ENCODE measurements at regions not wholly inside any gene's neighbourhood (a gene's known extent, or its start where the extent isn't known, plus 50 kb on each side); places are given as distances from the start of the nearest gene placed in this dataset.

DNA sequence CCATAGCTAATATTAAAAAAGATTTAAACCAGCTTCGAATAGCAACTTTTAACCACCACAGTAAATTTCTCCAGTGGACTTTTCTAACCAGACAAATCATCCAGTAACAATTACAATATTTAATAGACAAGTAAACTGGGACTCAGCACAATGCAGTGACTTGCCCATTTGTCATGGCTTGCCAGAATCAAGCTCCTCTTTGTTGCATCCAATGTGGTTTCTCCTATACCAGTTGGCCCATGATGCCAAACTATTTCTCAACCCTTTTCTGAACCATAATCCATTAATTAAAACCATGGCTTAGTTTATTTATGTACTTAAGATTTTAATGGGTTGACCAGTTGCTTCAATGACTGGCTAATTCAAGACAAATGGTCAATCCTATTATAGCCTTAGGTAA, 64.4 kb downstream of the DIO2 start:
- no peak for DNase-seq (ENCODE audit: low read depth in 2 of 2)
- Histone ChIP-seq H3K27ac (ENCODE audit: insufficient read depth, low read length) (no peak overlapping the region), H3K36me3 (ENCODE audit: control insufficient read depth, insufficient read depth, low read length) (no peaks in the 10 kb centered on the region), H3K4me3 (replicated peaks in 1 of 4; ENCODE audit: control extremely low read depth in 1 of 4, insufficient read depth in 1 of 4, low read depth in 3 of 4, low read length in 4 of 4) (no peak overlapping the region), H3K9ac (ENCODE audit: insufficient read depth, low read length) (no peak overlapping the region), H3K79me2 (ENCODE audit: control insufficient read depth, insufficient read depth, low read length) (no peaks in the 10 kb centered on the region), H4K20me1 (ENCODE audit: control insufficient read depth, extremely low read depth, insufficient read depth, low read length) (no peaks in the 10 kb centered on the region), H3K27me3 (ENCODE audit: control insufficient read depth, insufficient read depth, low read length) (no peaks in the 10 kb centered on the region), H3K4me1 (ENCODE audit: control insufficient read depth, extremely low read depth, insufficient read depth, low read length) (no peaks in the 10 kb centered on the region), H3K9me3 (ENCODE audit: control insufficient read depth, insufficient read depth, low read depth, low read length) (no peaks in the 10 kb centered on the region), H2AFZ (ENCODE audit: low read length) (no peak overlapping the region), H3K4me2 (ENCODE audit: extremely low read depth, insufficient read depth, low read length) (no peak overlapping the region)
- TF ChIP-seq EZH2 (IDR thresholded peaks at IDR 0.05; ENCODE audit: low read length, missing control alignments) = no peak
- TF ChIP-seq, protein P1, sequence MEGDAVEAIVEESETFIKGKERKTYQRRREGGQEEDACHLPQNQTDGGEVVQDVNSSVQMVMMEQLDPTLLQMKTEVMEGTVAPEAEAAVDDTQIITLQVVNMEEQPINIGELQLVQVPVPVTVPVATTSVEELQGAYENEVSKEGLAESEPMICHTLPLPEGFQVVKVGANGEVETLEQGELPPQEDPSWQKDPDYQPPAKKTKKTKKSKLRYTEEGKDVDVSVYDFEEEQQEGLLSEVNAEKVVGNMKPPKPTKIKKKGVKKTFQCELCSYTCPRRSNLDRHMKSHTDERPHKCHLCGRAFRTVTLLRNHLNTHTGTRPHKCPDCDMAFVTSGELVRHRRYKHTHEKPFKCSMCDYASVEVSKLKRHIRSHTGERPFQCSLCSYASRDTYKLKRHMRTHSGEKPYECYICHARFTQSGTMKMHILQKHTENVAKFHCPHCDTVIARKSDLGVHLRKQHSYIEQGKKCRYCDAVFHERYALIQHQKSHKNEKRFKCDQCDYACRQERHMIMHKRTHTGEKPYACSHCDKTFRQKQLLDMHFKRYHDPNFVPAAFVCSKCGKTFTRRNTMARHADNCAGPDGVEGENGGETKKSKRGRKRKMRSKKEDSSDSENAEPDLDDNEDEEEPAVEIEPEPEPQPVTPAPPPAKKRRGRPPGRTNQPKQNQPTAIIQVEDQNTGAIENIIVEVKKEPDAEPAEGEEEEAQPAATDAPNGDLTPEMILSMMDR (conservative IDR thresholded peaks at IDR 0.05 in 1 of 2, IDR thresholded peaks at IDR 0.05 in 1 of 2; ENCODE audit: low read depth in 1 of 2, low read length in 2 of 2) = no peak

DNA sequence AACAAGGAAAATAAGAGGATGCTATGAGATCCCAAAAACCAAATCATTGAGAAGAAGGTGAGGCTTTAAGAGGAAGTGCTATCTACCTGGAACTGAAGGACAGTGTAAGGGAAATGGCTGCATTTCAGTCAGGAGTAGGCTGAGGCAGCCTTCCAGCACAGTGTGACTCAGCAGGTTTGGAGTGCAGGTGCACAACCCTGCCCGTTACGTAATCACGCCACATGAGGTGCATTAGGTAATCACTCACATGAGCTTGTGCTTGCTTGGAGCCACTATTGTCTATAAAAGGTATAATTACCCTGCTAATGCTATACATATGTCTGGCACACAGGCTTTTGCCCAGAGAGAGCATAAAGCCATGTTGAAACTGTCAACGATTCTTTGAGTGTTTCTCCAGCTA, 74.9 kb downstream of the DIO2 start:
- H3K36me3 ChIP-seq (ENCODE audit: control insufficient read depth, insufficient read depth, low read length) = no peaks in the 10 kb centered on the region
- H3K9me3 ChIP-seq (ENCODE audit: control insufficient read depth, insufficient read depth, low read depth, low read length) = no peaks in the 10 kb centered on the region
- H3K27me3 ChIP-seq (ENCODE audit: control insufficient read depth, insufficient read depth, low read length) = no peaks in the 10 kb centered on the region
- H2AFZ ChIP-seq (ENCODE audit: low read length) = no peak overlapping the region
- H3K9ac ChIP-seq (ENCODE audit: insufficient read depth, low read length) = no peak overlapping the region
- H3K4me3 ChIP-seq (replicated peaks in 1 of 4; ENCODE audit: control extremely low read depth in 1 of 4, insufficient read depth in 1 of 4, low read depth in 3 of 4, low read length in 4 of 4) = no peak overlapping the region
- H3K27ac ChIP-seq (ENCODE audit: insufficient read depth, low read length) = no peak overlapping the region
- H3K79me2 ChIP-seq (ENCODE audit: control insufficient read depth, insufficient read depth, low read length) = no peaks in the 10 kb centered on the region
- TF ChIP-seq, protein P1 (conservative IDR thresholded peaks at IDR 0.05 in 1 of 2, IDR thresholded peaks at IDR 0.05 in 1 of 2; ENCODE audit: low read depth in 1 of 2, low read length in 2 of 2) = no peak
- TF ChIP-seq EZH2 (IDR thresholded peaks at IDR 0.05; ENCODE audit: low read length, missing control alignments) = no peak
- no peaks in the 10 kb centered on the region for H4K20me1 ChIP-seq (ENCODE audit: control insufficient read depth, extremely low read depth, insufficient read depth, low read length)
- peak in 1 of 2 donors; percentile 15 for DNase-seq (ENCODE audit: low read depth in 2 of 2)
- no peaks in the 10 kb centered on the region for H3K4me1 ChIP-seq (ENCODE audit: control insufficient read depth, extremely low read depth, insufficient read depth, low read length)
- H3K4me2 ChIP-seq (ENCODE audit: extremely low read depth, insufficient read depth, low read length) = no peak overlapping the region

- H3K27ac ChIP-seq (ENCODE audit: insufficient read depth, low read length) = no peak overlapping the region
- no peaks in the 10 kb centered on the region for H3K27me3 ChIP-seq (ENCODE audit: control insufficient read depth, insufficient read depth, low read length)
- H3K36me3 ChIP-seq (ENCODE audit: control insufficient read depth, insufficient read depth, low read length) = no peaks in the 10 kb centered on the region
- DNase-seq (ENCODE audit: low read depth in 2 of 2) = peak in 1 of 2 donors; percentile 28
- H3K79me2 ChIP-seq (ENCODE audit: control insufficient read depth, insufficient read depth, low read length) = no peaks in the 10 kb centered on the region
- no peaks in the 10 kb centered on the region for H3K4me1 ChIP-seq (ENCODE audit: control insufficient read depth, extremely low read depth, insufficient read depth, low read length)
- no peak overlapping the region for H3K4me2 ChIP-seq (ENCODE audit: extremely low read depth, insufficient read depth, low read length)
- H2AFZ ChIP-seq (ENCODE audit: low read length) = no peak overlapping the region
- TF ChIP-seq EZH2 (IDR thresholded peaks at IDR 0.05; ENCODE audit: low read length, missing control alignments) = no peak
- TF ChIP-seq, protein P1 (conservative IDR thresholded peaks at IDR 0.05 in 1 of 2, IDR thresholded peaks at IDR 0.05 in 1 of 2; ENCODE audit: low read depth in 1 of 2, low read length in 2 of 2) = no peak
- no peaks in the 10 kb centered on the region for H3K9me3 ChIP-seq (ENCODE audit: control insufficient read depth, insufficient read depth, low read depth, low read length)
- H3K4me3 ChIP-seq (replicated peaks in 1 of 4; ENCODE audit: control extremely low read depth in 1 of 4, insufficient read depth in 1 of 4, low read depth in 3 of 4, low read length in 4 of 4) = no peak overlapping the region
- no peaks in the 10 kb centered on the region for H4K20me1 ChIP-seq (ENCODE audit: control insufficient read depth, extremely low read depth, insufficient read depth, low read length)
- H3K9ac ChIP-seq (ENCODE audit: insufficient read depth, low read length) = no peak overlapping the region
These were observed 75.8 kb downstream of the DIO2 start for GRCh38 chr14:80135305-80136088.

Data from fibroblast of lung (primary cell).